H9 (cell line): ENCODE measurements at regions not wholly inside any gene's neighbourhood (a gene's known extent, or its start where the extent isn't known, plus 50 kb on each side); places are given as distances from the start of the nearest gene placed in this dataset.

Experiments
- DNase-seq: peaks from one replicate; pipeline ENCODE4 v3.0.0-alpha.2; 2017
- H2AFZ ChIP-seq: one replicate; pipeline ENCODE4 v1.6.1; 2013; ENCODE audit warnings: mild to moderate bottlenecking, low read length, control low read depth, moderate library complexity
- H2AK5ac ChIP-seq: 2 replicates; pipeline ENCODE4 v1.6.1; 2013; ENCODE audit warnings: low read length, control low read depth, mixed read lengths; ENCODE audit not compliant: insufficient read length
- H2BK120ac ChIP-seq: one replicate; pipeline ENCODE4 v1.6.1; 2013; ENCODE audit warnings: low read depth, mild to moderate bottlenecking, low read length, control low read depth, inconsistent platforms; ENCODE audit not compliant: poor library complexity, severe bottlenecking
- H2BK12ac ChIP-seq: 2 replicates; pipeline ENCODE4 v1.6.1; 2013; ENCODE audit warnings: low read length, control low read depth, mixed read lengths, low read depth; ENCODE audit not compliant: insufficient read length
- H2BK15ac ChIP-seq: 2 replicates; pipeline ENCODE4 v1.6.1; 2013; ENCODE audit warnings: low read depth, low read length, control low read depth
- H2BK20ac ChIP-seq: one replicate; pipeline ENCODE4 v1.6.1; 2013; ENCODE audit warnings: low read depth, mild to moderate bottlenecking, low read length, control low read depth, inconsistent platforms; ENCODE audit not compliant: poor library complexity, severe bottlenecking
- H2BK5ac ChIP-seq: 2 replicates; pipeline ENCODE4 v1.6.1; 2013; ENCODE audit warnings: low read length, control low read depth, mixed read lengths; ENCODE audit not compliant: insufficient read length
- H3K14ac ChIP-seq: 2 replicates; pipeline ENCODE4 v1.6.1; 2013; ENCODE audit warnings: low read length, control low read depth; ENCODE audit not compliant: insufficient read depth
- H3K18ac ChIP-seq: 2 replicates; pipeline ENCODE4 v1.6.1; 2013; ENCODE audit warnings: low read depth, mild to moderate bottlenecking, mixed read lengths, low read length, control low read depth; ENCODE audit not compliant: insufficient read length
- H3K23ac ChIP-seq: 2 replicates; pipeline ENCODE4 v1.6.1; 2013; ENCODE audit warnings: low read length, control low read depth, mixed read lengths, low read depth; ENCODE audit not compliant: insufficient read length
- H3K23me2 ChIP-seq: 2 replicates; pipeline ENCODE4 v1.6.1; 2013; ENCODE audit warnings: low read depth, mild to moderate bottlenecking, mixed read lengths, low read length, control low read depth; ENCODE audit not compliant: insufficient read length, poor library complexity, severe bottlenecking
- H3K27ac ChIP-seq: 2 replicates; pipeline ENCODE4 v1.5.1; 2013; ENCODE audit warnings: low read length, control low read depth, mixed read lengths, low read depth; ENCODE audit not compliant: insufficient read length
- H3K27me3 ChIP-seq: 2 replicates; pipeline ENCODE4 v1.6.1; 2013; ENCODE audit warnings: low read length, control low read depth, inconsistent platforms; ENCODE audit not compliant: insufficient read depth
- H3K4ac ChIP-seq: 2 replicates; pipeline ENCODE4 v1.6.1; 2013; ENCODE audit warnings: low read depth, mild to moderate bottlenecking, control low read depth, inconsistent platforms, low read length, moderate library complexity
- H3K4me1 ChIP-seq: 2 replicates; pipeline ENCODE4 v1.6.1; 2013; ENCODE audit warnings: low read length, control low read depth, inconsistent platforms; ENCODE audit not compliant: insufficient read depth
- H3K4me2 ChIP-seq: 2 replicates; pipeline ENCODE4 v1.6.1; 2013; ENCODE audit warnings: low read length, control low read depth, mixed read lengths; ENCODE audit not compliant: insufficient read length, insufficient read depth
- H3K56ac ChIP-seq: 2 replicates; pipeline ENCODE4 v1.6.1; 2013; ENCODE audit warnings: low read depth, mild to moderate bottlenecking, mixed read lengths, low read length, control low read depth; ENCODE audit not compliant: insufficient read length
- H3K79me1 ChIP-seq: 2 replicates; pipeline ENCODE4 v1.6.1; 2013; ENCODE audit warnings: low read depth, mild to moderate bottlenecking, moderate library complexity, low read length, control low read depth, inconsistent platforms; ENCODE audit not compliant: insufficient read depth, poor library complexity, severe bottlenecking
- H3K79me2 ChIP-seq: 2 replicates; pipeline ENCODE4 v1.6.1; 2013; ENCODE audit warnings: low read length, control low read depth, inconsistent platforms; ENCODE audit not compliant: insufficient read depth
- H3K9ac ChIP-seq: 2 replicates; pipeline ENCODE4 v1.6.1; 2013; ENCODE audit warnings: low read length, control low read depth, mixed read lengths; ENCODE audit not compliant: insufficient read length; ENCODE audit errors: extremely low read depth
- H3K9me3 ChIP-seq: one replicate; pipeline ENCODE4 v1.6.1; 2013; ENCODE audit warnings: low read depth, low read length, inconsistent platforms; ENCODE audit not compliant: control insufficient read depth
- H3T11ph ChIP-seq: one replicate; pipeline ENCODE4 v1.6.1; 2013; ENCODE audit warnings: mild to moderate bottlenecking, low read length, control low read depth, inconsistent platforms
- H4K20me1 ChIP-seq: one replicate; pipeline ENCODE4 v1.6.1; 2013; ENCODE audit not compliant: control insufficient read depth, insufficient read length, insufficient read depth
- H4K5ac ChIP-seq: 2 replicates; pipeline ENCODE4 v1.6.1; 2013; ENCODE audit warnings: low read depth, mild to moderate bottlenecking, mixed read lengths, low read length, control low read depth; ENCODE audit not compliant: insufficient read length
- H4K8ac ChIP-seq: replicated peaks from 2 replicates; pipeline ENCODE4 v1.6.1; 2013; ENCODE audit warnings: low read length, control low read depth, mixed read lengths, low read depth; ENCODE audit not compliant: insufficient read length
- H4K91ac ChIP-seq: 2 replicates; pipeline ENCODE4 v1.6.1; 2013; ENCODE audit warnings: low read depth, mild to moderate bottlenecking, moderate library complexity, mixed read lengths, low read length, control low read depth; ENCODE audit not compliant: insufficient read length
- H3K27ac Mint-ChIP-seq, 3 experiments: 2 replicates in 2 of 3; 3 replicates in 1 of 3; pipeline ENCODE4 v1.8.0; 2020 to 2021; ENCODE audit warnings: mixed read lengths in 3 of 3, mild to moderate bottlenecking in 1 of 3, moderate library complexity in 1 of 3
- H3K27me3 Mint-ChIP-seq: 2 replicates; pipeline ENCODE4 v1.8.0; 2021; ENCODE audit warnings: low read depth, mild to moderate bottlenecking, moderate library complexity, mixed read lengths
- H3K36me3 Mint-ChIP-seq, 3 experiments: 2 replicates in 2 of 3; 3 replicates in 1 of 3; pipeline ENCODE4 v1.8.0; 2020 to 2021; ENCODE audit warnings: low read depth in 3 of 3, mixed read lengths in 3 of 3; ENCODE audit not compliant: insufficient read depth in 1 of 3
- H3K4me1 Mint-ChIP-seq, 2 experiments: 2 replicates each; pipeline ENCODE4 v1.8.0; 2020; ENCODE audit warnings: mixed read lengths in 2 of 2
- H3K4me3 Mint-ChIP-seq, 2 experiments: 2 replicates in 1 of 2; 3 replicates in 1 of 2; pipeline ENCODE4 v1.8.0; 2020 to 2021; ENCODE audit warnings: mild to moderate bottlenecking in 2 of 2, mixed read lengths in 2 of 2, moderate library complexity in 1 of 2
- H3K9me3 Mint-ChIP-seq, 2 experiments: 2 replicates in 1 of 2; 3 replicates in 1 of 2; pipeline ENCODE4 v1.8.0; 2020; ENCODE audit warnings: mild to moderate bottlenecking in 2 of 2, mixed read lengths in 2 of 2, moderate library complexity in 1 of 2
- WGBS: extraction: QIAGEN DNeasy Blood & Tissue Kit; methylation state at CpG from one replicate; pipeline ENCODE4 v1.1.7; 2013; ENCODE audit warnings: missing lambda C conversion rate, low lambda C conversion rate, mixed read lengths; ENCODE audit not compliant: insufficient read length; ENCODE audit errors: extremely low coverage; 5-methylcytosine and 5-hydroxymethylcytosine counted together
- TF ChIP-seq, protein P1 (sequence below): fragments of 200-600 bp; sonication (generic); conservative IDR thresholded peaks from 3 replicates; pipeline ENCODE4 v1.8.0; 2021; ENCODE audit warnings: antibody characterized with exemption, mild to moderate bottlenecking

DNA sequence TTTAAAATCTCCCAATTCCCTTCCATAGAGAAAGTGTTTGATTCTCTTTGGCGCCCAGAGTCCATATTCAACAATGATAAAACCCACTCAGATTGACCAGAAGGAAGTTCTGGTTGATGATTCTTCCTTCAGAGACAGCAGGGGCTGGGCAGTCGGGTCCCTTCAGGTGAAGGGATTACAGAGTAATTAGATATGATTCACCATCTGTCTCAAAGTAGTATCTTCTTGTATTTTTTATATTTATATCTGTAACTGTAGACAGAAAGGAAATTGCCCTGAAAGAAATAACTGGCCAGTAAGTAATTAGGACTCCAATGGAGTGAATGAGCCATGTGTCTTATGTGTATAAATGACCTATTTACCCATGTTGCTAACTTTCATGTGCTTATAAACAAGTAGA, 156.0 kb downstream of the PLCE1 start:
- H4K5ac ChIP-seq = no peak overlapping the region
- DNase-seq = no peak
- H2BK12ac ChIP-seq = no peak overlapping the region
- no peak overlapping the region for H3K18ac ChIP-seq
- no peaks in the 10 kb centered on the region for H3K79me2 ChIP-seq
- no peak overlapping the region for H2AK5ac ChIP-seq
- H3K14ac ChIP-seq = no peak overlapping the region
- H3K4ac ChIP-seq = no peak overlapping the region
- H3K4me1 ChIP-seq = no peaks in the 10 kb centered on the region
- no peak overlapping the region for H2BK20ac ChIP-seq
- peaks cover 5 to 7% of the 10 kb centered on the region in 2 experiments for H3K4me1 Mint-ChIP-seq
- no peak overlapping the region for H2AFZ ChIP-seq
- H3K4me3 Mint-ChIP-seq = no peak overlapping the region
- no peaks in the 10 kb centered on the region for H4K20me1 ChIP-seq
- H2BK15ac ChIP-seq = no peak overlapping the region
- no peak overlapping the region for H3T11ph ChIP-seq
- peaks cover 0 to 11% (median 9%) of the 10 kb centered on the region in 3 experiments; a peak in 4 of 7 replicates for H3K36me3 Mint-ChIP-seq
- H3K56ac ChIP-seq = no peak overlapping the region
- peaks cover 7% of the 10 kb centered on the region; the same call in 1 of the 2 replicates for H3K27me3 Mint-ChIP-seq
- no peak overlapping the region for H2BK120ac ChIP-seq
- H4K91ac ChIP-seq = no peak overlapping the region
- TF ChIP-seq, protein P1, sequence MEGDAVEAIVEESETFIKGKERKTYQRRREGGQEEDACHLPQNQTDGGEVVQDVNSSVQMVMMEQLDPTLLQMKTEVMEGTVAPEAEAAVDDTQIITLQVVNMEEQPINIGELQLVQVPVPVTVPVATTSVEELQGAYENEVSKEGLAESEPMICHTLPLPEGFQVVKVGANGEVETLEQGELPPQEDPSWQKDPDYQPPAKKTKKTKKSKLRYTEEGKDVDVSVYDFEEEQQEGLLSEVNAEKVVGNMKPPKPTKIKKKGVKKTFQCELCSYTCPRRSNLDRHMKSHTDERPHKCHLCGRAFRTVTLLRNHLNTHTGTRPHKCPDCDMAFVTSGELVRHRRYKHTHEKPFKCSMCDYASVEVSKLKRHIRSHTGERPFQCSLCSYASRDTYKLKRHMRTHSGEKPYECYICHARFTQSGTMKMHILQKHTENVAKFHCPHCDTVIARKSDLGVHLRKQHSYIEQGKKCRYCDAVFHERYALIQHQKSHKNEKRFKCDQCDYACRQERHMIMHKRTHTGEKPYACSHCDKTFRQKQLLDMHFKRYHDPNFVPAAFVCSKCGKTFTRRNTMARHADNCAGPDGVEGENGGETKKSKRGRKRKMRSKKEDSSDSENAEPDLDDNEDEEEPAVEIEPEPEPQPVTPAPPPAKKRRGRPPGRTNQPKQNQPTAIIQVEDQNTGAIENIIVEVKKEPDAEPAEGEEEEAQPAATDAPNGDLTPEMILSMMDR = no peak
- peaks cover 4 to 6% of the 10 kb centered on the region in 2 experiments; a peak in 4 of 5 replicates for H3K9me3 Mint-ChIP-seq
- peaks cover 6% of the 10 kb centered on the region for H3K9me3 ChIP-seq
- H4K8ac ChIP-seq = no peak overlapping the region
- no peak overlapping the region for H3K4me2 ChIP-seq
- no peak overlapping the region for H3K27ac Mint-ChIP-seq
- H3K79me1 ChIP-seq = no peaks in the 10 kb centered on the region
- no CpG with 5 or more reads among the region's 2 CpGs for WGBS
- H2BK5ac ChIP-seq = no peak overlapping the region
- no peaks in the 10 kb centered on the region for H3K23me2 ChIP-seq
- H3K23ac ChIP-seq = no peak overlapping the region
- no peak overlapping the region for H3K9ac ChIP-seq
- no peaks in the 10 kb centered on the region for H3K27me3 ChIP-seq
- H3K27ac ChIP-seq = no peak overlapping the region
